ENCODE measurements at regions not wholly inside any gene's neighbourhood (a gene's known extent, or its start where the extent isn't known, plus 50 kb on each side); places are given as distances from the start of the nearest gene placed in this dataset.

- no peak overlapping the region for H3K4me3 ChIP-seq (ENCODE audit: low read depth, low read length)
- no peak for TF ChIP-seq CTCF (IDR thresholded peaks at IDR 0.05; ENCODE audit: insufficient read depth, low read depth, low read length, missing control alignments)
- DNase-seq (ENCODE audit: low read depth): no peak
These were observed 55.7 kb upstream of the RNPC3 start for GRCh38 chr1:103469801-103470200.

- DNase-seq (ENCODE audit: low read depth): no peak
- H3K4me3 ChIP-seq (ENCODE audit: low read depth, low read length): no peak overlapping the region
- TF ChIP-seq CTCF (IDR thresholded peaks at IDR 0.05; ENCODE audit: insufficient read depth, low read depth, low read length, missing control alignments): no peak
These were observed 58.4 kb upstream of the RNPC3 start for GRCh38 chr1:103467100-103467499.

- TF ChIP-seq CTCF (IDR thresholded peaks at IDR 0.05; ENCODE audit: insufficient read depth, low read depth, low read length, missing control alignments): peak; percentile 47
- DNase-seq (ENCODE audit: low read depth): peak; percentile 6
- no peak overlapping the region for H3K4me3 ChIP-seq (ENCODE audit: low read depth, low read length)
These were observed 64.1 kb upstream of the RNPC3 start for GRCh38 chr1:103461161-103462105.

- DNase-seq (ENCODE audit: low read depth): no peak
- no peak overlapping the region for H3K4me3 ChIP-seq (ENCODE audit: low read depth, low read length)
- TF ChIP-seq CTCF (IDR thresholded peaks at IDR 0.05; ENCODE audit: insufficient read depth, low read depth, low read length, missing control alignments): no peak
These were observed 65.0 kb upstream of the RNPC3 start for GRCh38 chr1:103460511-103460910.

- no peak for TF ChIP-seq CTCF (IDR thresholded peaks at IDR 0.05; ENCODE audit: insufficient read depth, low read depth, low read length, missing control alignments)
- no peak overlapping the region for H3K4me3 ChIP-seq (ENCODE audit: low read depth, low read length)
- no peak for DNase-seq (ENCODE audit: low read depth)
These were observed 66.2 kb upstream of the RNPC3 start for GRCh38 chr1:103459346-103459745.

GRCh38 chr1:103457886-103458455 lies 67.5 kb upstream of the RNPC3 start:
- TF ChIP-seq CTCF (IDR thresholded peaks at IDR 0.05; ENCODE audit: insufficient read depth, low read depth, low read length, missing control alignments): no peak
- no peak for DNase-seq (ENCODE audit: low read depth)
- no peak overlapping the region for H3K4me3 ChIP-seq (ENCODE audit: low read depth, low read length)
